RWPE2 (cell line): ENCODE measurements at regions not wholly inside any gene's neighbourhood (a gene's known extent, or its start where the extent isn't known, plus 50 kb on each side); places are given as distances from the start of the nearest gene placed in this dataset.

Experiments
- ATAC-seq: fragments of 200-7000 bp; cut with Tn5 transposase; 3 replicates; pipeline ENCODE4 v1.9.1; 2021; ENCODE audit warnings: low read depth
- DNase-seq: peaks from one replicate; pipeline ENCODE4 v3.0.0-alpha.2; 2020; ENCODE audit warnings: low spot score
- H3K27ac ChIP-seq: fragments of 450-650 bp; 2 replicates; pipeline ENCODE4 v1.5.1; 2017; ENCODE audit warnings: mild to moderate bottlenecking; ENCODE audit not compliant: poor library complexity, severe bottlenecking
- H3K27me3 ChIP-seq: fragments of 250-450 bp; sonication (Bioruptor Pico); 2 replicates; pipeline ENCODE4 v1.5.1; 2021; ENCODE audit warnings: mild to moderate bottlenecking, moderate library complexity; ENCODE audit not compliant: insufficient read depth, poor library complexity, severe bottlenecking
- H3K36me3 ChIP-seq: fragments of 250-450 bp; sonication (Bioruptor Pico); 2 replicates; pipeline ENCODE4 v1.5.1; 2020; ENCODE audit warnings: low read depth, mild to moderate bottlenecking, moderate library complexity
- H3K4me1 ChIP-seq: fragments of 250-450 bp; sonication (Bioruptor Pico); 2 replicates; pipeline ENCODE4 v1.5.1; 2021; ENCODE audit warnings: mild to moderate bottlenecking, moderate library complexity; ENCODE audit not compliant: insufficient read depth, poor library complexity, severe bottlenecking
- H3K4me3 ChIP-seq: fragments of 250-450 bp; sonication (Bioruptor Pico); 2 replicates; pipeline ENCODE4 v1.5.1; 2021; ENCODE audit warnings: mild to moderate bottlenecking, moderate library complexity; ENCODE audit not compliant: severe bottlenecking
- H3K9me3 ChIP-seq: fragments of 250-450 bp; sonication (Bioruptor Pico); 2 replicates; pipeline ENCODE4 v1.5.1; 2021; ENCODE audit warnings: mild to moderate bottlenecking, moderate library complexity; ENCODE audit not compliant: severe bottlenecking
- CTCF ChIP-seq: fragments of 450-650 bp; IDR thresholded peaks from one replicate; pipeline ENCODE4 v1.5.1; 2017; ENCODE audit warnings: mild to moderate bottlenecking, moderate library complexity; ENCODE audit not compliant: poor library complexity, severe bottlenecking

GRCh38 chr6:74320715-74321114, 624.7 kb downstream of the CD109 start:
- no peak for TF ChIP-seq CTCF
- Histone ChIP-seq H3K9me3 (no peaks in the 10 kb centered on the region), H3K4me1 (no peaks in the 10 kb centered on the region), H3K4me3 (no peak overlapping the region), H3K36me3 (no peaks in the 10 kb centered on the region), H3K27ac (no peak overlapping the region), H3K27me3 (no peaks in the 10 kb centered on the region)
- DNase-seq (no peak), ATAC-seq (no peak)

- no peak overlapping the region for H3K27ac ChIP-seq
- no peak for DNase-seq
- no peaks in the 10 kb centered on the region for H3K36me3 ChIP-seq
- H3K4me1 ChIP-seq, result no peaks in the 10 kb centered on the region
- ATAC-seq, result no peak
- H3K27me3 ChIP-seq, result no peaks in the 10 kb centered on the region
- H3K4me3 ChIP-seq, result no peak overlapping the region
- H3K9me3 ChIP-seq, result no peaks in the 10 kb centered on the region
- no peak for TF ChIP-seq CTCF
Measured at GRCh38 chr6:74320074-74320473, 624.1 kb downstream of the CD109 start.

- DNase-seq (no peak), ATAC-seq (no peak)
- Histone ChIP-seq H3K27ac (no peak overlapping the region), H3K4me1 (no peaks in the 10 kb centered on the region), H3K9me3 (no peaks in the 10 kb centered on the region), H3K27me3 (no peaks in the 10 kb centered on the region), H3K36me3 (no peaks in the 10 kb centered on the region), H3K4me3 (no peak overlapping the region)
- no peak for TF ChIP-seq CTCF
Measured at GRCh38 chr6:74319292-74319691, 623.3 kb downstream of the CD109 start.

- H3K4me3 ChIP-seq, result no peak overlapping the region
- TF ChIP-seq CTCF, result no peak
- H3K4me1 ChIP-seq, result no peaks in the 10 kb centered on the region
- ATAC-seq (no peak), DNase-seq (no peak)
- no peaks in the 10 kb centered on the region for H3K27me3 ChIP-seq
- no peaks in the 10 kb centered on the region for H3K36me3 ChIP-seq
- no peaks in the 10 kb centered on the region for H3K9me3 ChIP-seq
- H3K27ac ChIP-seq, result no peak overlapping the region
Measured at GRCh38 chr6:74318738-74319137, 622.7 kb downstream of the CD109 start.

GRCh38 chr6:74312081-74312480, 616.1 kb downstream of the CD109 start:
- Histone ChIP-seq H3K4me3 (no peak overlapping the region), H3K36me3 (no peaks in the 10 kb centered on the region), H3K27ac (no peak overlapping the region), H3K9me3 (no peaks in the 10 kb centered on the region), H3K4me1 (no peaks in the 10 kb centered on the region), H3K27me3 (no peaks in the 10 kb centered on the region)
- ATAC-seq, result no peak
- TF ChIP-seq CTCF, result no peak
- no peak for DNase-seq
